CD4-positive, alpha-beta T cell treated with Interleukin-4 for 1 hour (primary cell): ENCODE measurements at regions not wholly inside any gene's neighbourhood (a gene's known extent, or its start where the extent isn't known, plus 50 kb on each side); places are given as distances from the start of the nearest gene placed in this dataset.

Experiments
- DNase-seq, 2 donors: peaks; one replicate each; pipeline ENCODE4 v3.0.0-alpha.2; 2020 to 2022

DNA sequence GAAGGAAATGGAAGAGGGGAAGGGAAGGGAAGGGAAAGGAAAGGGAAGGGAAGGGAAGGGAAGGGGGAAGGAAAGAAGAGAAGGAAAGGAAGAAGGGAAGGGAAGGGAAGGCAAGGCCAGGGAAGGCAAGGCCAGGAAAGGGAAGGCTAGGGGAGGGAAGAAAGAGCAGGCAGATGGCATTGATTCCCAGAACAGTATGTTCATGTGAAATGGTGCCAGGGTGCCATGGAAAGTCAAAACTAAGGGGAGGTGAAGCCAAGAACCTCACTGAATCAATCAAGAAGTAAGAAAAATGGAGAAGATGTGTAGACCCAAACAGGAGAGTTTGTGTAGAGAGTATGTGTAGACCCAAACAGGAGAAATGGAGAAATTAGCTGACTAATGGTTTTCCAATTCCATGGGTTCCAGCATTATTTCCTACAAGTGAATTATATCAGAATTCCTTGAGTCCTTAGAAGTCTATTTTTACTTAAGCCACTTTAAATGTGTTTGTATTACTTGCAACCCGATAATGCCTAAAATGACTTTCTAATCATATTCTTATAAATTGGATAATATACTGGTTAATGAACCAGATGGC lies 367.6 kb downstream of the TXNL1 start:
- no peak for DNase-seq

DNA sequence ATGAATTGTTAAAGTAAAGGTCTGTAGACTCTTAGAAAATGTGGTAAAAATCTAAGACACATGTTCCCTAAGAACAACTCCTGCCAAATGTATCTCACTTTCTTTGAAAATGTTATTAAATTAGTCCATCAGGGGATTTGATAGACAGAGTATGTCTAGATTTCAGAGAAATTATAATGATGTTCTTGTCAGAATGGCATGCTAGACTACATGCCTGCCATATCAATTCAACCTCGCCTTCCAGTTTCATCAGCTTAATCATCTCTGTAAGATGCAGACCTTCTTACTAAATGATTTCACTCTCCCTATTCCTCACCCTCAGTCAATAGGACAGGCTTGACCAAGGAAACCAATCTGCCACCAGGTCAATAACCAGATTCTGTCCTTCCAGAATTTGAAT lies 368.4 kb downstream of the TXNL1 start:
- no peak for DNase-seq

DNA sequence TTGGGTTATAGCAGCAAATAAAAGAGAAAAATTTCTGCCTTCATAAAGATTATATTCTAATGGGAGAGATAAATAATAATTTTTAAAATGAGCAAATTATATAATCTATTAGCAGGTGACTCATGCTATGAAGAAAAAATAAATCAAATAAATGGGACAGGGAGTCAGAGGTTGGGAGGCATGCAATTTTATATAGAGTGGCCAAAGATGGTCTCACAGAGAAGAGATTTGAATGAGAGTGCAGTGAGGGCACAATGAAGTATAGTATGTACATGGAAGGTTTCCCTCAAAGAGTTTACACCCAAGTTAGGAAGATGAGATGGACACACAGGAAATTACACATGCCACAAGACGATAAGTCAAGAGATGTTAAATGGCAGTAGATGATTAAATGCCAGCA lies 369.4 kb downstream of the TXNL1 start:
- DNase-seq, result no peak

DNA sequence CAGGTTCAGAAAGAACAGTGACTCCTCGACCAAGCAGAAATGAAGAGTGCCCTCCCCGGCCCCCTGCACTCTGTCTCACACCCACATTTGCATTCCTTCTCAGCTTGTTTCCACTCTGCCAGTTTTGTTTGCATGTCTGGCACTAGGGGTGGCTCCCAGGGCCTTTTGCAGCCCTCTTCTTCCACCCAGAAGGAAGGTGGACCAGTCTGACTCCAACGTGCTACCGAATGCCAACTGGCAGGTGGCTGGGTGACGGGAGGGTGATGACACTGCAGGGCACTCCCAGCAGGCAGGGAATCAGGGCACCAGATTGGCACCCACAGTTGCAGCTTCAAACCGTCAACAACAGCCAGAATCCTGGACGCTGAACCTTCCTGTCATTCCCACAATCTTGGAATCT lies 371.1 kb downstream of the TXNL1 start:
- peak in 1 of 2 donors; percentile 11 for DNase-seq

DNA sequence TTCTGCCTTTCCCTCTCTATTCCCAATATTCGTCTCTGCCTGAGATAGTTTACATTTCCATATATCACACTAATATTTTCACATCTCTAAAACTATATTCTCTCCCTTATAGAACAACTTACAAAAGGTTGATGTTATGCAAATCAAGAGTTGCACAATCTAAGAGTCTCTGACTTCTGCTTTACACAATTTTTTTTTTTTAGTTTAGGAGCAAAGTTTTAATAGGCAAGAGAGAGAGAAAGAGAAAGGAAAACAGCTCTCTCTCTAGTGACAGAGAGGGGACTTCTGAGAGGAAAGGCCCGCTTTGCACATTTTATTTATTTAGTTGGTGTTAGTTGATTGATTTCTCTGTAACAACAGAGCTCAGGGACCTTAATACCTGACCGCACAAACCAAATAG lies 380.2 kb downstream of the TXNL1 start:
- DNase-seq, result no peak

DNA sequence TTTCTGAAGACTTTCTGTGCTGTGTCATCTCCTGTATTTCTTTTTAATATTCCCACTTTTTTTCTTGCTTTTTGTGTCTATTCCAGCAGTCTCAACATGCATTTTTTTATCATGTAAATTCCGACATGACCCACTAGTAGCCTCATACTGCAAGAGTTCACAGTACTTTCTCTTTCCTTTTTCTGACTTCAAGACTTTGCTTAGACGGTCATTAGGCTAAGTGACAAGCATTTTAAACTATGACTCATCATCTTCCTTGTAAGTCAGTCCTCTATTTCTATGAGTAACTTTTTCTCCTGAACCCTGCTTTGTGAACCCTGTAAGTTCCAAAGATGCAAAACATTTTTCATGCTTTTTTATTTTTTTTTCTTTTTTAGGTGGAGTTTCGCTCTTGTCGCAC lies 381.2 kb downstream of the TXNL1 start:
- DNase-seq, result no peak

DNA sequence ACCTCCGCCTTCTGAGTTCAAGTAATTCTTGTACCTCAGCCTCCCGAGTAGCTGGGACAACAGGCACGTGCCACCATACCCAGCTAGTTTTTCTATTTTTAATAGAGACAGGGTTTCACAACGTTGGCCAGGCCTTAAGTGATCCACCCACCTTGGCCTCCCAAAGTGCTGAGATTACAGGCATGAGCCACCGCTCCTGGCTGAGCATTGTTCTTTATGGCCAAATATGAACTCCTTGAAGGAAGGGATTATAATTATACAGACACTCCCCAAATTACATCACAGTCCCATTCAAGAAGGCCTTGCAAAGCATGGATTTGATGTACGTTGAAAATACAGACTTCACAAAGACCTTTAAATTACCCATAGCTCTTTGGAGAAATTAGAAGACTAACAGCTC lies 381.7 kb downstream of the TXNL1 start:
- DNase-seq, result no peak

DNA sequence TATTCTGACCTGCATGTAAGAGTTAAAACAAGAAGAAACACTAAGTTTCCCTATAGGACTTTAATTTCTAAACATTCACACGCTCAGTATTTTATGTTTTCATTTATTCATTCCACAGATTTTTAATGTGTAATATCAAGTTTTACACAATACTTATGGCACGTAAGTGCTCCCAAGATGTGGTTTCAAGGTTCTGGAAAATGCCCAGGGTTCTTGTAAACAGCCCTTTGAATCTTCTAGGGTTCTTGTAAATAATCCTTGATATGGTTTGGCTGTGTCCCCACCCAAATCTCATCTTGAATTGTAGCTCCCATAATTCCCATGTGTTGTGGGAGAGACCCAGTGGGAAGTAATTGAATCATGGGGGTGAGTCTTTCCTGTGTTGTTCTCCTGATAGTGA lies 383.0 kb downstream of the TXNL1 start:
- no peak for DNase-seq

DNA sequence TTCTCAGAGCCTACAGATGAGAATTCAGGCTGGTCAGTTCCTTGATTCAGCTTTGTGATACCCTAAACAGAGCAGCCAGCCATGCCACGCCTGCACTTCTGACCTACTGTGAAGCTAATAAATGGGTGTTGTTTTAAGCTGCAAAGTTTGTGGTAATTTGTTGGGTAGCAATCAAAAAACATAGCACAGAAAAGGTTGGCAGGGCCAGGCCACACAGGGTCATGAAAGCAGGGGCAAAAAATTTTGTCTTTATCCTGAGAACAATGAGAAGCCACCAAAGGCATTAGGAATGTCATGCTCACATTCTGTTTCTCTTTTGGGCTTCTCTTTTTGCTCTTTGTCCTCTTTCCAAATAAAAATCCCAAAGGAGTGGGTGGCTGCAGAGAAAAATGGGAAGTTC lies 385.9 kb downstream of the TXNL1 start:
- no peak for DNase-seq

DNA sequence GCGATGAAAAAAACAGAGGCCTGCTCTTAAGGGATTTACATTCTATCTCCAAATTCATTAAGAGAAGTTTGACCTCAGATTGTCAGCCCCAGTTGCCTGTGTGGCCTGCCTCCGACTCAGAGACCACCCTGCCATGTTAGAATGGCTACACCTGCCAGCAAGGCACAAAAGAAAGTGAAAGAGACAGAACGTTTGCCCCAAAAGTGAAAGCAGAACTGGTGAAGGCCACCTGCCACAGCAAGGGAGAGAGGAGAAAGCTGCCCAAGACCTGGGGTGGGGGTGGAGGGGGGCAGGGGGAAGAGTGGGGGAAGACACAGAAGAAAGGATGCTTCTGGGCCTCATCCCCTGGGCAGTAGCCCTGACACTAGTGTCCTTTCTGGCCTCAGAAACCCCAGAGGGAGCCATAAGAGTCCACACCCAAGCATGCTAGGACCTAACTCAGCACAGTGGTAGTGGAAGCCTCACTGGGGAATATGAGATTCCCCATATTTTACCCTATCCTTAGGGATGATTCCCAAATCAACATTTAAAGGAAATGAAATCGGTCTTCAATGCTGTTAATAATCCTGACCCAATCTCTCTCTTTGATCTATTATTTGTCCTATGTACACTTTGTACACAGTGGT lies 389.7 kb downstream of the TXNL1 start:
- peak in 1 of 2 donors; percentile 45 for DNase-seq

DNA sequence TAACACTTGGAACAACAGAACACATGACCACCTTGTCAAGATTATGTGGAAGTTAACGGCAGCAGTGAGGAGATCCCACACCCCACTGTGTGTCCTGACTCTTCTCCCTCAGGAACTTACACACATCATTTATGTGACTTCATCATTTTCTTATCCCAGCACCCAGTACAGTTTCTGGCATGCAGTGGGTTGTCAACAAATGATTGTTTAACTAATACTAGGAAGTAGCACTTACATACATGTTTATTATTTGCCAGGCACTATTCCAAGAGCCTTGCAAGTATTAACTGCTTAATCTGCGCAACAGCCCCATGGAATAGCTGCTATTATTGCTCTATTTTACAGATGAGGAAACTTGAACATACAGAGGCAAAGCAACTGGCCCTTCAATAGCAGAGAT lies 391.5 kb downstream of the TXNL1 start:
- DNase-seq, result no peak

DNA sequence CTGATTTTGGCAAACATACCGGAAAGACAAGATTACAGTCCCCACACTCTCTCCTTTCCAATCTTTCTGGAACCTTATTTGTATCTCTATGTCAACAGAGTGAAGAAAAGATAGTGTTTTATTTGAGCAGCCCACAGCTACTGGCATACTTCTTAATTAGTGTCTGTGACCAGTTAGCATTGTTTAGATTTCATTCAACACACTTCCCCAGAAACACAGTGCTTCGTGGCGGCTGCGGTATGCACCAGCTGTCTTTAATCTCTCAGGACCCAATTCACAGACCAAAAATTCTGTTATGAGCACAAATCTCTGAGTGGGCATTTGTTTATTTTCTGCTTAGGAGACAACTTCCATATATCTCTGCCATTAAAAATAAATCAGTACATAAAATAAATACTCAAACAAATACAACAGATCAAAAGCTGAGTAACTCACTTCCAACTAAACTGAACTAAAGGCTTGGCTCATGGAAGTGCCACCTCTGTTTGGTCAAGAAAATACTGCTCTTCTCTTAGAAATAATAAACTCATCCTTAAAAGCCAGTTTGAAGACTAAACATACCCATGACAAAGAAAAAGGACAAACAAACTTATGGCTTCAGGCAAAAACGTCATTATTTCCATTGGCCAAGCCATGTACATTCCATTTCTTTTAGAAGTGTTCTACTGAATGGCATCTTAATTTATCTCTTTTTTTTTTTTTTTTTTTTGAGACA lies 392.4 kb downstream of the TXNL1 start:
- no peak for DNase-seq

DNA sequence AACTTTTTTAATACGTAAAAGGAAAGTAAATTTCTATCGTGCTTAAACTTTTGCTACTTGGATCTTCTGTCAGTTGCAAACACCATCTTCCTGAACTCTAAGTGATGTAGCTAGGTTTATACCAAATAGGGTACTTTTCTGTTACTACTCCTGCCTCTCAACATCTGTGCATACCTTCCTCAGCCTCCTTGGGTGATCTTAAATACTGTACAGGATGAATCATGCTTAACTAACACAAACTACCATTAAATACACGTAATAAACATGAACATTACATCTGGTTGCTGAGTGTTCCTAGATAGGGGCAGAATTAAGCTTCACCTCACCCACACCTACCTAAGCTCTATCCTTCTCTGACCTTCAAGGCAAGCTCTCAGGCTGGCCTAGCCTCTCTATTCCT lies 398.0 kb downstream of the TXNL1 start:
- no peak for DNase-seq

DNA sequence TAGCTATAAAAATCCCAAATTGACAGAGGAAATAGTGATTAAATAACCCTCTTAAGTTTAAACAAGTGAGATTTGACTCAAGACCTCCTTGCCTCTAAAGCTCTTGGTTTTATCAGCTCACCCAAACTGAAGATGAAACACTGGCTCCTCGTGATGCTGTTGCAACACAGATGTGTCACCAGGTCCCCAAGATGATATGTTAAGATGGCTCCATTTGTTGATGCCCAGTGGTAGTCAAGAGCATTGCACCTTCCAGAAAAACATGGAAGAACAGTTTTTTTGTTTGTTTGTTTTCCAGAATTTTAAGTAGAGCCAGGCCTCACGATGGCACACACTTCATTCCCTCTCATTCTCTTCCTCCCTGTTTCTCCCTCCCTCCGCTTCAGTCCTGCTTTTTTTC lies 399.8 kb downstream of the TXNL1 start:
- no peak for DNase-seq

DNA sequence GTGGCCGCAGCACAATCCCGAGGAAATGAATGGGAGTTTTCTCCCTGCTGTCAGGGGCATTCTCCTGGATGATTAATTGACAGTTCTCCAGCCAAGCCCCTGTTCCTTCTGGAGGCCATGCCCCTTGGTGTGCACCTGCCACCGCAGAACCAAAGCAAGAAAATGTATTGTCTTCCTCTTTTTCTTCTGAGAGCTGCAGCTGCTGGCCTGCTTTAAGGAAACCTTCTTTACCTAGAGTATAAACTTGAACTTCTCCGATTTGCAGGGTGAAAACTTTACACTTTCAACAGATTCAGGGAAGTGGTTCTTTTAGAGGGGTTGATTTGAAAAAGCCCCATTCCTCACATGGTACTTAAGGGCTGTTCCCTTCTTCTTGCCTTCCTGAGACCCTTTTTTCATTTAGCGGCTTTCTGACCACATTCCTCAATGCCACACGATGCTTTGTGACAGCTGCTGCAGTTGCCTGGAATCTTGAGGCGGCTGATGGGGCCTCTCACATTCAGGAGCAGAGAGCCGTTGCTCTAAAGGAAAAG lies 402.8 kb downstream of the TXNL1 start:
- DNase-seq, result peak in 1 of 2 donors; percentile 42

DNA sequence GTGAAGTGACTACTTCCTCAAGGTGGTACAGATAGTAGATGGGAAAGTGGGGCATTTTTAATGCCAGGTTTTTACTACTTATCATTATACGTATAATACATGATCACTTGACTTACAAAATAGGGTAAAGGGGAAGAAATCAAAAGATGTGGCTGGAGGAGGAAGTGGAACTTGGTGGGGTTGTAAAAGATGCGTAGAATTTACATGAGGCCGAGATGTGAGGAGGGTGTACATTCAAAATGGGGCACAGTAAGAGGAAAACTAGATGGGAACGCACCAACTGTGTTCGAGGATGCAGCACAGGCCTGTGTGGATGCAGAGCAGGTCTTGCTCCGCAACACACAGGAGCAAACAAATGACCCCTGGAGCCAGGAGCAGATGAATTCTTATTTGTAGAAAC lies 403.3 kb downstream of the TXNL1 start:
- DNase-seq, result no peak

DNA sequence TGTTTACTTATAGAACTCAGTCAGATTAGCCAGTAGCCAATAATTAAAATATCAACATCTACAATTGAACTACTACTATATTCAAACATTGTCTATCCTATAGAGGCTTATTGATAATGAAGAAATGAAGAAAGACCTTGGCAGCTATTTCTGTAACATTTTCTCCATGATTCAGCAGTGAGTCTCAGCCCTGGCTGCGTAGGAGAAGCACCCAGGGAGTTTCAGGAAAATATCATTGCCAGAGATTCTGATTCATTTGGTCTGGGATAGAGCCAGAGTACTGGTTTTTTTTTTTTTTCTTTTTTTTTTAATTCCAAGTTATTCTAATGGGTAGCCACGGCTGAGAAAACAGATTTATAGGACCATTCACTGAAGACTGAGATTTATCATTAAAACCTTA lies 404.8 kb downstream of the TXNL1 start:
- no peak for DNase-seq

DNA sequence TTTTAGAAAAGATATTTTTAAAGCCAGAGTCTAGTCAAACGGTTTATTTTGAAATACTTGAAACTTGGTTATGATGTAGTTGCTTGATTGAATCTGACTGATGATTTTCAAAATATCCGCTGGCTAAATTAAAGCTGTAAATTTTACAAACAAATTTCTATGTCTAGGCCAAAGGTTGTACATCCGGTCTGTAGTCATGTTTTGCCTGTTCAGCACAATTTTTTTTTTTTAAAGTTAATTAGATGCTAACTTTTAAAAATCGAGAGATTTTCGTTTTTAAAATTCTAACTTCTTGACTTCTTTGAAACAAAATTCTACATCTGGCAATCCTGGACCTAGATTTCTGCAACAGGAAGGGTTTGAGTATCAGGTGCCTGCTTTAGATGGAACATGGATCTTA lies 412.4 kb downstream of the TXNL1 start:
- no peak for DNase-seq

DNA sequence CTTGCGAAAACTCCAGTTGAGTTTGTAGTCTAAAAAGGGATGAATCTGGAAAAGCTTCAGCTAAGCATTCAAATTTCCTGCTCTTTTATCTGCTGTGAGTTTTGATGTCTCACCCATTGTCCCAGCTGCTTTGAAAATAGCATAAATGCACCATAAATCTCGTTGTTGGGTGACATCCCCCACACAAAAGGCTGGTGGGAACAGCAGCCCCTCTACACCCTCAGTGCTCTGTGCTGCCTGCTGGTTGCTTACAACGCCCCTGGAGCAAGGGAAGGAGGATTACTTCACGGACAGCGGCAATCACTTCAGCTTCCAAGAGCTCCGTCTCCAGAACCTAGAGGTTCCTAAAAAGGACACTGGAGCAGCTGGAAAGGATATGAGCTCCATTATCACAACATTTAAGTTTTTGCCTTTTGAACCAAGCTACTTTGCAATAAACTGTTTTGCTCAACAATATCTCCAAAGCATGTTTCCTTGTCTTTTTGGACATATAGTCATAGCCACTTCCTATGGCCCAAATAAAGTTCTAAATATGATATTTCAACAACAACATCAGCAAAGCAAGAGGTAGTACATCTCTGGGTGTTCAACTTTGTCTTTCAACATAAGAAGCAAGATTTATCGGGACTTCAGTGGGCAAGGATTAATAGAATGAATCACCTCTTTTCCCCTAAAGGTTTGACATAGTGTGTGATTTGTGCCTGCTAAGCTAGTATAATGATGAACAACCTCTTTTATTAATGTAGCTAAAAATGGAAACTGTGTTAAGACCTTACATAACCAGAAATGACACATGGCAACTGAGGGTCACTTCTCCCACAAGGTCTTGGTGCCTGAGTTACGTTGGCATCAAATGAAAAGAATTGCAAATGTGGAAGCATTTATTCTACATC lies 413.5 kb downstream of the TXNL1 start:
- DNase-seq, result no peak

DNA sequence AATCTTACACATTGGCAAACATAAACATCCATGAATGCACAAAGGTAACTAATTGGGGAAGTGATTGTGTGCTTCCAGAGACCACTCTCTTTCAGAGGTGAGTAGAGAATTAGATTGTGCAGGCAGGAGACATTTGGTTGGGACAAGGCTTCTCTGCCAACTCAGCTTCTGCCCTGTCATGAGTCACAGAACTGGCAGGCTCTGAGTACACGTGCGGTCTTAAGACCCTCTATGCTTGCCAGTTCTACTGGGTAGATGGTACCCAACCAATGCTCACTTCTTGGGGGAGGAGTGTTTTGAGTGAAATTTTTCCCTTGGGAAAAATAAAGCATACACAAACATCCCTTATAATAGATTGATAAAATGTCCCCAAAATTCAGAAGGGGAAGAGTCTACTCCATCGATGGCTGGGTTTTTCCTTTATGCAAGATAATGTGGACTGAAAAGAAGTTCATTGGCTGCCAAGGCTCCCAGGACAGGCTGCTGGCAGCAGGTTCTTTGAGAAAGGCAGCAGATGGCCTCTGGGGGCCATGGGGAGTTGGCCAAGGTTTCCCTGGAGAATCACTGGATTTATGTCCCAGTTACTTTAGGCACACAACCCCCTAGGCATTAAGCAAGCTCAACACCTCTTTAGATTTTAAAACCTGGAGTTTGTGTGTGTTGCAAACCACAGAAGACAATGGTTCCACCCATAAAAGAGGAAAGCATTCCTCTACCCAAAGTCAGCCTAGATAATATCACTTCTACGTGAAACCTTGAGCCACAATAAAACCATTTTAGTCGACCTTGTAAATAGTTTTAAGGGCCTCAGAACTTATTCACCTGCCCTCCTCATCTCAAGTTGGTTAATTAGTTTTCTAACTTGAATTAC lies 417.0 kb downstream of the TXNL1 start:
- DNase-seq, result no peak

DNA sequence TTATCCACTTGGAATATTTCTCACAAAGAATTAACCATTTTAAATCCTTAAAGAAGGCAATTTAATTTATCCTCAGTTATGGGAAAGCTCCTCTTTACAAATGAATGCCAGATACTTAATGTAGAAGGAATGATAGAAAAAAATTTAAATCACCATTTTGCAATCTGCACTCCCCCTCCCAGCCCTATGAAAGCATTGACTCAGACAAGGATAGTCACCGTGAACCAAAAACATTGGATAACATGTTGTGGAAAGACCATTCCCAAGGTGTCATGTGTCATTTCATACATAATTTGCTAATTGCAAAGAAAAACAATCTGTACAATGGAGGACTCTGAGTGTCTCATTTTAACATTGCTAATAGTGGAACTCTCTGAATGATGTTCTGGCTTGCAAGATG lies 421.0 kb downstream of the TXNL1 start:
- no peak for DNase-seq

DNA sequence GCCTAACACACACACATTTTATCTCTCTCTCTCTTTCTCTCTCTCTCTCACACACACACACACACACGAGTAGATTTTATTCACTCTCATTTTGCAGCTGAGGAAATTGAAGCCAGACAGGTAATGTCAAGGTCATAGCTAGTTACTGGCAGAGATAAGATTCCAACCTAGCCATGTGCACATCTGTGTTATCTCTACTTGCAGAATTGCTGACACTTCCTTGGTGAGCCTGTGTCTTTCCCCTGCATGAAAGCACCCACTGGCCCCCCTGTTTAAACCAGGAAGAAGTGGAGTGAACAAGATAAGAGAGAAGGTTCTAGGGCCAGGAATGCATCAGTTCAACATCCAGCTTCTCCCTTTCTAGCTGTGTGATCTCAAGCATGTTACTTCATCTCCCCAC lies 423.7 kb downstream of the TXNL1 start:
- DNase-seq, result no peak
